ENCODE measurements at regions not wholly inside any gene's neighbourhood (a gene's known extent, or its start where the extent isn't known, plus 50 kb on each side); places are given as distances from the start of the nearest gene placed in this dataset.

GRCh38 chrX:46298821-46299220 lies 246.4 kb downstream of the ZNF674 start:
- TF ChIP-seq, protein P1, sequence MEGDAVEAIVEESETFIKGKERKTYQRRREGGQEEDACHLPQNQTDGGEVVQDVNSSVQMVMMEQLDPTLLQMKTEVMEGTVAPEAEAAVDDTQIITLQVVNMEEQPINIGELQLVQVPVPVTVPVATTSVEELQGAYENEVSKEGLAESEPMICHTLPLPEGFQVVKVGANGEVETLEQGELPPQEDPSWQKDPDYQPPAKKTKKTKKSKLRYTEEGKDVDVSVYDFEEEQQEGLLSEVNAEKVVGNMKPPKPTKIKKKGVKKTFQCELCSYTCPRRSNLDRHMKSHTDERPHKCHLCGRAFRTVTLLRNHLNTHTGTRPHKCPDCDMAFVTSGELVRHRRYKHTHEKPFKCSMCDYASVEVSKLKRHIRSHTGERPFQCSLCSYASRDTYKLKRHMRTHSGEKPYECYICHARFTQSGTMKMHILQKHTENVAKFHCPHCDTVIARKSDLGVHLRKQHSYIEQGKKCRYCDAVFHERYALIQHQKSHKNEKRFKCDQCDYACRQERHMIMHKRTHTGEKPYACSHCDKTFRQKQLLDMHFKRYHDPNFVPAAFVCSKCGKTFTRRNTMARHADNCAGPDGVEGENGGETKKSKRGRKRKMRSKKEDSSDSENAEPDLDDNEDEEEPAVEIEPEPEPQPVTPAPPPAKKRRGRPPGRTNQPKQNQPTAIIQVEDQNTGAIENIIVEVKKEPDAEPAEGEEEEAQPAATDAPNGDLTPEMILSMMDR (IDR thresholded peaks at IDR 0.05) = no peak
- no peak for TF ChIP-seq POLR2AphosphoS5 (IDR thresholded peaks at IDR 0.05)
